HEK293 (cell line): ENCODE measurements at regions not wholly inside any gene's neighbourhood (a gene's known extent, or its start where the extent isn't known, plus 50 kb on each side); places are given as distances from the start of the nearest gene placed in this dataset.

Experiments used
- CTCF ChIA-PET: fragments of 350-600 bp; formaldehyde crosslinking; extraction: SDS; loops from one replicate; lab custom pipeline; 2021; ENCODE audit warnings: antibody characterized with exemption; lab: Yijun Ruan, JAX
- POLR2A ChIA-PET: fragments of 300-600 bp; formaldehyde crosslinking; extraction: SDS; loops from one replicate; lab custom pipeline; 2020; ENCODE audit warnings: antibody characterized with exemption, inconsistent platforms; lab: Yijun Ruan, JAX
- H3K27ac ChIP-seq: fragments of 200-500 bp; sonication (Bioruptor generic); 2 replicates; pipeline ENCODE4 v1.5.1; 2014; ENCODE audit warnings: low read depth, low read length, control low read depth, inconsistent platforms; ENCODE audit errors: extremely low read depth
- H3K36me3 ChIP-seq, 2 experiments: fragments of 200-500 bp in 1 of 2; sonication (Bioruptor generic) in 1 of 2; 1 replicate in 1 of 2; 2 replicates in 1 of 2; pipeline ENCODE4 v1.5.1; 2014 to 2017; ENCODE audit warnings: inconsistent platforms in 2 of 2, low read length in 2 of 2; ENCODE audit not compliant: control insufficient read depth in 2 of 2, insufficient read depth in 1 of 2
- H3K4me1 ChIP-seq: fragments of 200-500 bp; sonication (Bioruptor generic); 2 replicates; pipeline ENCODE4 v1.5.1; 2014; ENCODE audit warnings: mild to moderate bottlenecking, low read length, inconsistent platforms; ENCODE audit not compliant: control insufficient read depth, insufficient read depth
- H3K4me3 ChIP-seq: 2 replicates; pipeline ENCODE4 v1.5.1; 2011; ENCODE audit warnings: low read depth, mild to moderate bottlenecking, control low read depth, low read length, moderate library complexity
- H3K9me3 ChIP-seq: fragments of 200-500 bp; sonication (Bioruptor generic); 2 replicates; pipeline ENCODE4 v1.5.1; 2014; ENCODE audit warnings: low read depth, low read length, inconsistent platforms; ENCODE audit not compliant: control insufficient read depth, insufficient read depth
- FEZF1 ChIP-seq: fragments of 450-650 bp; formaldehyde crosslinking; IDR thresholded peaks from 2 replicates; pipeline ENCODE4 v1.5.1; 2016; ENCODE audit warnings: missing biosample characterization, missing genetic modification characterization
- SETDB1 ChIP-seq: IDR thresholded peaks from one replicate; pipeline ENCODE4 v1.6.1; 2017; ENCODE audit warnings: mild to moderate bottlenecking, low read length, moderate library complexity, mixed read lengths; ENCODE audit not compliant: insufficient read length
- YY1 ChIP-seq: fragments of 450-650 bp; formaldehyde crosslinking; IDR thresholded peaks from 2 replicates; pipeline ENCODE4 v1.5.1; 2018; ENCODE audit warnings: missing biosample characterization, missing genetic modification characterization
- ZNF133 ChIP-seq: fragments of 450-650 bp; formaldehyde crosslinking; IDR thresholded peaks from 2 replicates; pipeline ENCODE4 v1.5.1; 2016; ENCODE audit warnings: missing biosample characterization, missing genetic modification characterization
- ZNF138 ChIP-seq: fragments of 450-650 bp; formaldehyde crosslinking; IDR thresholded peaks from 2 replicates; pipeline ENCODE4 v1.5.1; 2016; ENCODE audit warnings: missing biosample characterization, missing genetic modification characterization, borderline replicate concordance
- ZNF140 ChIP-seq: fragments of 450-650 bp; formaldehyde crosslinking; IDR thresholded peaks from 2 replicates; pipeline ENCODE4 v1.5.1; 2016; ENCODE audit warnings: missing biosample characterization, missing genetic modification characterization
- ZNF146 ChIP-seq: fragments of 450-650 bp; formaldehyde crosslinking; IDR thresholded peaks from 2 replicates; pipeline ENCODE4 v1.5.1; 2016; ENCODE audit warnings: missing biosample characterization, missing genetic modification characterization
- ZNF174 ChIP-seq: fragments of 450-650 bp; formaldehyde crosslinking; IDR thresholded peaks from 2 replicates; pipeline ENCODE4 v1.5.0; 2017; ENCODE audit warnings: missing biosample characterization, mild to moderate bottlenecking, missing genetic modification characterization
- ZNF202 ChIP-seq: fragments of 450-650 bp; formaldehyde crosslinking; IDR thresholded peaks from 2 replicates; pipeline ENCODE4 v1.5.1; 2016; ENCODE audit warnings: missing biosample characterization, missing genetic modification characterization, borderline replicate concordance
- ZNF280D ChIP-seq: fragments of 450-650 bp; formaldehyde crosslinking; IDR thresholded peaks from 2 replicates; pipeline ENCODE4 v1.5.1; 2016; ENCODE audit warnings: missing biosample characterization, missing genetic modification characterization
- ZNF423 ChIP-seq: fragments of 450-650 bp; formaldehyde crosslinking; IDR thresholded peaks from 2 replicates; pipeline ENCODE4 v1.5.1; 2016; ENCODE audit warnings: missing biosample characterization, missing genetic modification characterization
- ZNF513 ChIP-seq: fragments of 450-650 bp; IDR thresholded peaks from 2 replicates; pipeline ENCODE4 v1.5.1; 2018; ENCODE audit warnings: missing biosample characterization, missing genetic modification characterization
- ZNF549 ChIP-seq: fragments of 450-650 bp; IDR thresholded peaks from 2 replicates; pipeline ENCODE4 v1.5.1; 2018; ENCODE audit warnings: missing biosample characterization, missing genetic modification characterization, mild to moderate bottlenecking, inconsistent platforms, moderate library complexity
- ZNF558 ChIP-seq: fragments of 450-650 bp; formaldehyde crosslinking; IDR thresholded peaks from 2 replicates; pipeline ENCODE4 v1.5.1; 2016; ENCODE audit warnings: missing biosample characterization, missing genetic modification characterization
- ZNF623 ChIP-seq: fragments of 450-650 bp; formaldehyde crosslinking; IDR thresholded peaks from 2 replicates; pipeline ENCODE4 v1.5.1; 2016; ENCODE audit warnings: missing biosample characterization, missing genetic modification characterization
- ZNF785 ChIP-seq: fragments of 450-650 bp; formaldehyde crosslinking; IDR thresholded peaks from 2 replicates; pipeline ENCODE4 v1.5.1; 2016; ENCODE audit warnings: missing biosample characterization, missing genetic modification characterization
- ZXDB ChIP-seq: fragments of 450-650 bp; formaldehyde crosslinking; IDR thresholded peaks from 2 replicates; pipeline ENCODE4 v1.5.1; 2016; ENCODE audit warnings: missing biosample characterization, missing genetic modification characterization
- TF ChIP-seq, protein P1 (sequence below): fragments of 450-650 bp; formaldehyde crosslinking; IDR thresholded peaks from 2 replicates; pipeline ENCODE4 v1.5.1; 2017; ENCODE audit warnings: missing biosample characterization, missing genetic modification characterization
- TF ChIP-seq, protein P2 (sequence below): fragments of 450-650 bp; formaldehyde crosslinking; IDR thresholded peaks from 2 replicates; pipeline ENCODE4 v1.5.1; 2016; ENCODE audit warnings: missing biosample characterization, missing genetic modification characterization
- TF ChIP-seq, protein P3 (sequence below): fragments of 450-650 bp; formaldehyde crosslinking; IDR thresholded peaks from 2 replicates; pipeline ENCODE4 v1.5.1; 2016; ENCODE audit warnings: missing biosample characterization, missing genetic modification characterization

DNA sequence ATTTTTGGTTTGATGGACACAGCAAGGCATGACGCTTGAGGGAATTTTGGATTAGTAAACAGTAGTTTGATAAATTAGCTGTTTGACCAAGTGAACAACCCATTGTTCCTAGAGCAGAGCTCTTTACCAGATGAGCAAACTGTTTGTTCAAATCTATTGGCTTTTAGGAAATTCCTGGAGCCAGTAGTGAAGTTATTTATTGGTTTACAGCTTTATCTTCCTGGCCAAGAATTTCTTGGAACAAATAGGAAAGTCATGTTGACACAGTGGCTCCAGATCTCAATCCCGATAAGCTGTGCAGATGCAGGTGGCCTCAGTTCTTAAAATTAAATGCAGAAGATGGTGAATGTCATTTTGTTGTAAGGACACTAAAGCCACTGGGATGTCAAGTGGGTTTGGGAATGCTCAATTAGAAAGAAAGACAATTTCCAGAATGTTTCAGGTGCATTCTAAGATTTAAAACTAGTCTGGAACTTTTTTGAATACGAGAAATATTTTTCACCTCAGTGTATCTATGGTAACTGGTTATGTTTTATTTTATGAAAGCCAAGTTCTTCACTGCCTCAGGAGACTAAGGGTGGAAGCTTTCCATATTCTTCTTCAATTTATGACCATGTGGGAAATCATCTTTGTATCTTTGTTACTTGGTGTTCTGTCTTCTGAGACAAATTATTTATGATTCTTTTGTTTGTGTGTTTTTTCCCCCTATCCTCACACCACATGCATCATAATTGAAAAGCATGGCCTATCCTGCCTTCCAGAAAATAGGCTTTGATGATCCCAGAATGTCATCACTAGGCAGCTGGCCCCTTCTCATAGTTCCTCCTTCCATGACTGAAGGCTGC, 554.5 kb downstream of the STIM2 start:
- TF ChIP-seq, protein P1, sequence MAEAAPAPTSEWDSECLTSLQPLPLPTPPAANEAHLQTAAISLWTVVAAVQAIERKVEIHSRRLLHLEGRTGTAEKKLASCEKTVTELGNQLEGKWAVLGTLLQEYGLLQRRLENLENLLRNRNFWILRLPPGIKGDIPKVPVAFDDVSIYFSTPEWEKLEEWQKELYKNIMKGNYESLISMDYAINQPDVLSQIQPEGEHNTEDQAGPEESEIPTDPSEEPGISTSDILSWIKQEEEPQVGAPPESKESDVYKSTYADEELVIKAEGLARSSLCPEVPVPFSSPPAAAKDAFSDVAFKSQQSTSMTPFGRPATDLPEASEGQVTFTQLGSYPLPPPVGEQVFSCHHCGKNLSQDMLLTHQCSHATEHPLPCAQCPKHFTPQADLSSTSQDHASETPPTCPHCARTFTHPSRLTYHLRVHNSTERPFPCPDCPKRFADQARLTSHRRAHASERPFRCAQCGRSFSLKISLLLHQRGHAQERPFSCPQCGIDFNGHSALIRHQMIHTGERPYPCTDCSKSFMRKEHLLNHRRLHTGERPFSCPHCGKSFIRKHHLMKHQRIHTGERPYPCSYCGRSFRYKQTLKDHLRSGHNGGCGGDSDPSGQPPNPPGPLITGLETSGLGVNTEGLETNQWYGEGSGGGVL (tag by site-specific recombination) = no peak
- TF ChIP-seq ZNF202 (tag by site-specific recombination) (no peak), ZNF558 (tag by site-specific recombination) (no peak), ZNF146 (no peak), ZNF174 (tag by site-specific recombination) (no peak), ZNF140 (no peak), SETDB1 (no peak), ZNF280D (tag by site-specific recombination) (no peak), ZNF513 (tag by site-specific recombination) (no peak), ZNF623 (tag by site-specific recombination) (no peak), ZXDB (tag by site-specific recombination) (no peak), ZNF423 (tag by site-specific recombination) (no peak), FEZF1 (no peak), ZNF138 (tag by site-specific recombination) (no peak), ZNF133 (no peak), ZNF785 (tag by site-specific recombination) (no peak)
- TF ChIP-seq, protein P2, sequence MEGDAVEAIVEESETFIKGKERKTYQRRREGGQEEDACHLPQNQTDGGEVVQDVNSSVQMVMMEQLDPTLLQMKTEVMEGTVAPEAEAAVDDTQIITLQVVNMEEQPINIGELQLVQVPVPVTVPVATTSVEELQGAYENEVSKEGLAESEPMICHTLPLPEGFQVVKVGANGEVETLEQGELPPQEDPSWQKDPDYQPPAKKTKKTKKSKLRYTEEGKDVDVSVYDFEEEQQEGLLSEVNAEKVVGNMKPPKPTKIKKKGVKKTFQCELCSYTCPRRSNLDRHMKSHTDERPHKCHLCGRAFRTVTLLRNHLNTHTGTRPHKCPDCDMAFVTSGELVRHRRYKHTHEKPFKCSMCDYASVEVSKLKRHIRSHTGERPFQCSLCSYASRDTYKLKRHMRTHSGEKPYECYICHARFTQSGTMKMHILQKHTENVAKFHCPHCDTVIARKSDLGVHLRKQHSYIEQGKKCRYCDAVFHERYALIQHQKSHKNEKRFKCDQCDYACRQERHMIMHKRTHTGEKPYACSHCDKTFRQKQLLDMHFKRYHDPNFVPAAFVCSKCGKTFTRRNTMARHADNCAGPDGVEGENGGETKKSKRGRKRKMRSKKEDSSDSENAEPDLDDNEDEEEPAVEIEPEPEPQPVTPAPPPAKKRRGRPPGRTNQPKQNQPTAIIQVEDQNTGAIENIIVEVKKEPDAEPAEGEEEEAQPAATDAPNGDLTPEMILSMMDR (tag by site-specific recombination) = no peak
- no peak overlapping the region for H3K4me3 ChIP-seq
- CTCF ChIA-PET = no interaction called here
- no peak overlapping the region for H3K27ac ChIP-seq
- H3K4me1 ChIP-seq = no peaks in the 10 kb centered on the region
- POLR2A ChIA-PET = no interaction called here
- H3K36me3 ChIP-seq = no peaks in the 10 kb centered on the region
- no peaks in the 10 kb centered on the region for H3K9me3 ChIP-seq

- Histone ChIP-seq H3K36me3 (no peaks in the 10 kb centered on the region), H3K4me3 (no peak overlapping the region), H3K27ac (no peak overlapping the region), H3K9me3 (no peaks in the 10 kb centered on the region), H3K4me1 (no peaks in the 10 kb centered on the region)
- ChIA-PET CTCF (no interaction called here), POLR2A (no interaction called here)
- TF ChIP-seq ZNF549 (tag by site-specific recombination) = no peak
- TF ChIP-seq YY1 = no peak
- TF ChIP-seq, protein P3, sequence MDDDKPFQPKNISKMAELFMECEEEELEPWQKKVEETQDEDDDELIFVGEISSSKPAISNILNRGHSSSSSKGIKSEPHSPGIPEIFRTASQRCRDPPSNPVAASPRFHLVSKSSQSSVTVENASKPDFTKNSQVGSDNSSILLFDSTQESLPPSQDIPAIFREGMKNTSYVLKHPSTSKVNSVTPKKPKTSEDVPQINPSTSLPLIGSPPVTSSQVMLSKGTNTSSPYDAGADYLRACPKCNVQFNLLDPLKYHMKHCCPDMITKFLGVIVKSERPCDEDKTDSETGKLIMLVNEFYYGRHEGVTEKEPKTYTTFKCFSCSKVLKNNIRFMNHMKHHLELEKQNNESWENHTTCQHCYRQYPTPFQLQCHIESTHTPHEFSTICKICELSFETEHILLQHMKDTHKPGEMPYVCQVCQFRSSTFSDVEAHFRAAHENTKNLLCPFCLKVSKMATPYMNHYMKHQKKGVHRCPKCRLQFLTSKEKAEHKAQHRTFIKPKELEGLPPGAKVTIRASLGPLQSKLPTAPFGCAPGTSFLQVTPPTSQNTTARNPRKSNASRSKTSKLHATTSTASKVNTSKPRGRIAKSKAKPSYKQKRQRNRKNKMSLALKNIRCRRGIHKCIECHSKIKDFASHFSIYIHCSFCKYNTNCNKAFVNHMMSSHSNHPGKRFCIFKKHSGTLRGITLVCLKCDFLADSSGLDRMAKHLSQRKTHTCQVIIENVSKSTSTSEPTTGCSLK (tag by site-specific recombination) = no peak
- TF ChIP-seq ZNF133 = no peak
Observed at GRCh38 chr4:27428661-27429060, 568.0 kb downstream of the STIM2 start.
